SK-N-MC (cell line): ENCODE measurements at regions not wholly inside any gene's neighbourhood (a gene's known extent, or its start where the extent isn't known, plus 50 kb on each side); places are given as distances from the start of the nearest gene placed in this dataset.

Experiments used
- EZH2 ChIP-seq: fragments of 200-600 bp; sonication (generic); IDR thresholded peaks from one replicate; pipeline ENCODE4 v1.6.1; 2017; ENCODE audit warnings: antibody characterized with exemption
- POLR2AphosphoS5 ChIP-seq: IDR thresholded peaks from 2 replicates; pipeline ENCODE4 v1.6.1; 2012; ENCODE audit warnings: mild to moderate bottlenecking, low read depth, low read length, borderline replicate concordance

- no peak for TF ChIP-seq EZH2
- TF ChIP-seq POLR2AphosphoS5 = no peak
Observed at GRCh38 chr12:46499901-46500300, 127.3 kb upstream of the SLC38A2 start.
